ENCODE measurements at regions not wholly inside any gene's neighbourhood (a gene's known extent, or its start where the extent isn't known, plus 50 kb on each side); places are given as distances from the start of the nearest gene placed in this dataset.
"Not testable (repeated sequence)": the region's sequence is repeated elsewhere in the genome, so short reads cannot be mapped to it uniquely, and the experiment has no call there.

DNA sequence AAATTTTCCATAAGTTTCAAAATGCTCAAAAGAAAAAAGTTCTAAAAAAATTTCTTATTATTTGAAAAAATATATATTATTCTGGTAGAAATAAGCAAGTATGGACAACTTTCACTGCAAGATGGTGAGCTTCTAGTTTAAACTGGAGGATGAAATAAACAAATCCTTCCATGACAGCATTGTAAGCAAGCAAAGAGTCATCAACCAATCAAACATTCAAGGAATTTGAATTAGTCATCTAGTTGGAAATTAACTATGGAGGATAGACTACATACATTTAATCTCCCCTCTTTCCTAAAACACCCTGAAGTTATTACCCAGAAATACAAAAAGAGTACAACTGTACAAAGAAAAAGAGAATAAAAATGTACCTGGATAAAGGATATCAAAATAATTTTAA, 51.0 kb upstream of the IRX5 start:
- DNase-seq (ENCODE audit: low spot score): no peak

DNA sequence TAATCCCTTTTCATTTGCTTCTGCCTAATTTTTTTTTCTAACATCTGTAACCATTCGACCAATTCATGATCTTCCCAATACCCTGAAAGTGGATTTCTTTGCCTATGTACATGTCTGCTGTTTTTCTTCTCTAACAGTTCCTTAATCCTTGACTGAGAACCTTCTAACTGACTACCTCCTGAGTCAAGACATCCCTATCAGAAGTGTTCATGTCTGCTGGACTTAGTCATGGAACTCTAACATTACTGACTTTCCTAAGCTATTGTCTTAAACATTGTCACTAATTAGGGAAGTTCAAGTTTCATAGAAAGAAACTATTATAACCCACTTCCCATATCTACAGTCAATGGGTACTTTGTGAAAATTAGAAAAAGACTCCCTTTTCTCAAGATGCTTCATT, 52.4 kb upstream of the IRX5 start:
- DNase-seq (ENCODE audit: low spot score): no peak

DNA sequence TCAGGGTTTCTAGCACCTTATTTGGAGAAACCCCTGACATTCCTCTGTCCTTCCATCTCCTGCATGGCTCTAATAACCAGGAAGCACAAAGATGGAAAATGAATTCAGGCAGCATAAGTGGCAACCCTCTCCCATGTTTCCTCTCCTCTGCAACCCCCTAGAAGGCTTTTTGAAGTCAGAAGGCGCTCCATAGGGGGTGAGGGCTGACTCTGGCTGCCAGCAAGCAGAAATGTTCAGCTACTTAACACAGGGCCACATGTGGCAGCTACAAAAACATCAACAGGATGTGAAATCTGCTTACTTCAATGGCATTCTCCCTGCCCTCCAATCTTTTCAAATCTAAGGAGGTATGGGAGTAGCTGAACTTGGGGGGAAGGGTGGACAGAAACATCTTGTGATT, 55.2 kb upstream of the IRX5 start:
- no peak for DNase-seq (ENCODE audit: low spot score)

DNA sequence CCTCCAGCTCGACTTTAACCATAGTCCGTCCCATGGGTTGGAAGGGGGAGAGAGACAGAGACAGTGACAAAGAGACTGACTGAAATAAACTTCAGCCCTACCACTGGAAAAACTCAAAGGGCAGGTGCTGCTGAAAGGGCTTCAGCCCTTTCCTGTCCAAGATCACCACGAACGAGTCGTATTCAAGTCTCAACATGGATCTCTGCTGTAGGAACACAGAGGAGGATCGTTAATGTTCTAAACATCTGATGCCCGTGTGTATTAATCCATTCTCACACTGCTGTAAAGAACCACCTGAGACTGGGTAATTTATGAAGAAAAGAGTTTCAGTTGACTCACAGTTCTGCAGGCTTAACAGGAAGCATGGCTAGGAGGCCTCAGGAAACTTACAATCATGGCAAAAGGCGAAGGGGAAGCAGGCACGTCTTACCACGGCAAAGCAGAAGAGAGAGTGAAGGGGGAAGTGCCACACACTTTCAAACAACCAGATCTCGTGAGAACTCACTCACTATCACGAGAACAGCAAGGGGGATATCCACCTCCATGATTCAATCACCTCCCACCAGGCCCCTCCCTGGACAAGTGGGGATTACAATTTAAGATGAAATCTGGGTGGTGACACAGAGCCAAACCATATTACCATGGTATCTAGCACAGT, 56.8 kb upstream of the IRX5 start:
- DNase-seq (ENCODE audit: low spot score): not testable (repeated sequence)

DNA sequence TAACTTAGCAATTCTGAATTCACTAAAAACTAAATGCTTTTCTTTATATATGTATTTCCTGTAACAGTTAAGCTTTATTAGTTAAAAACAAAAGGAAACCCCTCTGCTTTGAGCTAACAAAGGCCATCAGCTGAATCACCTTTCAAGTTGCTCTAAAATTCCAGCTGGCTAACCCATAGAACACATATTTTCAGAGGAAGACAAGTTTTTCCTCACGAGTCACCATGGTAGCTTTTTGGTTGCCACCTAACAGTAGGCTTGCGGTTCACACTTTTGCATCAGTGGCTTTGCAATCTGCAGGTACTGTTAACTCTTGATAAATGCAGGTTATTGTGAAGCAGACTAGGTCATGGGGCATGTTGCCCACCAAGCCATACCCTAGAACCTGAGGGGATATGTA, 57.6 kb upstream of the IRX5 start:
- no peak for DNase-seq (ENCODE audit: low spot score)

DNA sequence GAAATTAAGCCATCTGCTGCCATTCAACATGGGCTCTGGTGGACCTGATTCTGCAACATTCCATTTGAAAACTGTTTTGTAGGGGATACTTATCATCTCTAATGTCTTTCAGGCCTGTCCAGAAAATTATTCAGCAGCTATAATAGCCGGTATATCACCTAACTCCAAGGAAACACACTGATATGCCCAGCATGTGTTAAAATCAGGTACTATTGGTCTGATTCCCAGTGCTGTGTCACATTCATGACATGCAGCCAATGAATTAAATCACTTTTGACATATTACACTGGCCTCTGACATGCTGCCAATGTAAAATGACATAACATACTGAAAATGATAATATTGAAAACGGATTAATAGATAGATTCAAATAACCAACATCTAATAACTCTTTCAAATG, 60.5 kb upstream of the IRX5 start:
- DNase-seq (ENCODE audit: low spot score): no peak

DNA sequence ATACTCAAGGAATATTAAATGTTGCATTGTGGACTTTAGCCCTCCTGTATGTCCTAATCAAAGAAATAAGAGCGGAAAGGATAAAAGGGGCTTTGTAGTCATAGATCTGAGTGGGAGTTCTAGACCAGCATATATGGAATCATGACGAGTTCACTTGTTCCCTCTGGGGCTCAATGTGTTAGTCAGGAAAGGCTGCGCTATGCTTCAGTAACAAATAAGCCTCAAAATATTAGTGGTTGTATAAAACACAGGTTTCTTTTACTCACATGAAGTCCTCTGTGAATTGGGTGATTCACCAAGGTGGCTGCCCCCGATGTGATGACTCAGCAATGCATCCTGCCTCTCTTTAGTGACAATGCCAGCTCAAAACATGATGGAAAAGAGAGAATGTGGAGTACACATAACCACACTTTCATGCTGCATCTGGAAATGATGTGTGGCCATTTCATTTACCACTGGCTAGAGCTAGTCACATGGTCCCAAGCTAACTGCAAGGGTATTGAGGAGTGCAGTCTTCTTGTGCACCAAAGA, 63.3 kb upstream of the IRX5 start:
- no peak for DNase-seq (ENCODE audit: low spot score)

DNA sequence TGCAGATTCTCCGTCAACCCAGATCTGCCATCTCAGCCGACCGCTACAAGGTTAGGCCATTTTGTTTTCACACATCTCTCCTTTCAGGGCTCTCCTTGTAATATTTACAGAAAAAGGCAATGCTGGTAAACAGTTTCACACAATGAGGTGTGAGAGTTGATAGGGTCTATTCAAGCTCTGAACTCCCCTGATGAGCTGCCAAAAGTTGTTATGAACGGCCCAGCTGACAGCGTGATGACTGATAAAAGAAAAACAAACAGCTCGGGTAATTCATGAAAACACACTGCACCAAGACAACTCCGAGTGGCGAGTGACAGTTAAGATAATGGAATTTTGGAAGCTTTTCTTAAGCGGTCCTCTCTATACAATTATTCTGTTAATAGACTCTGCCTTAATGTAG, 68.1 kb upstream of the IRX5 start:
- no peak for DNase-seq (ENCODE audit: low spot score)

DNA sequence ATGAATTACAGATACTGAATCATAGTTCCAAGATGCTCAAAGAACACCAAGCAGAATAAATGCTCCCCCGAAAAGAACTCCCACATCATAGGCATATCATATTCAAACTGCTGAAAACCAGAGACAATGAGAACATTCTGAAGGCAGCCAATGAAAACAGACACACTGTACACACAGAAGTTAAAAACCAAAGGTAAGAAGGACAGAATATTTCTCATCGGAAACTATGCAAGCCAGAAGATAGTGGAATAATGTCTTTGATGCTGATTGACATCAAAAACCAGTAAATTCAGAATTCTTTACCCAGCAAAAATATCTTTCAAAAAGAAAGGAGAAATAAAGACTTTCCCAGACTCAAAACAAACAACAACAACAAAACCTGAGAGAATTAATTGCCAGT, 73.8 kb upstream of the IRX5 start:
- DNase-seq (ENCODE audit: low spot score): no peak

DNA sequence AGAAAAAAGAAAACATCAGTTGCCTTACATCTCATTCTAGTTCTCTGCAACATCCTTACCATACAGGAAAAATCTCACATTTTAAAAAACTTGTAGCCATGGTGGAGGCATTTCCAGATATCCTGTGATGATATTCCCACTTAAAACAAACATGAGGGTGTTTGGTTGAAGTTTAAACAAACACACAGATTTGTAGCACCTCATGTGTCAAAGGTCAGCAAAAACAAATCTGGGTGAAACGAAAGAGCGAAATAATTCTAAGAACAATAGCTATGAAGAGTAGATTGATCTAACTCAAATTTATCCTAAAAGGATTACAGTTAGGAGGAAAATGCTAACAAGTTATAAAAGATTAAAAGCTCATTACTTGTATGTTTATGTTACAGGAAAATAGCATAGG, 83.1 kb upstream of the IRX5 start:
- no peak for DNase-seq (ENCODE audit: low spot score)

DNA sequence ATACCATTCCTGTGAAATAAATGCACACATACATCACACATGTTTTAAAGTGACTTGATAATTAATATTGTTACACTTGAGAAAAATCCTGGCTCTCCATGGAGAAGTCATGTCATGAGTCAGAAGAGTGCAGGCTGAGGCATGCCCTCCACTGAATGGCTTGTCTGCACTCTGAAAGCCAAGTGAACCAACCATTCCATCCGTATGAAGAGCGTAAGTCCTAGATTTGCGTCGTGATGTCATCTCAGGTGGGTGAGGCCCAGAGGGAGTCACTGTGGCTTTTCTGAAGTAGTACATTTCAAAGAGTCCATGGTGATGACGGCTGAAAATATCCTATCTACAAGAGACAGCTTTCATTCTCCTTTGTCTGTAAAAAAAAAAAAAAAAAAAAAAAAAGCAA, 83.5 kb upstream of the IRX5 start:
- DNase-seq (ENCODE audit: low spot score): no peak

DNA sequence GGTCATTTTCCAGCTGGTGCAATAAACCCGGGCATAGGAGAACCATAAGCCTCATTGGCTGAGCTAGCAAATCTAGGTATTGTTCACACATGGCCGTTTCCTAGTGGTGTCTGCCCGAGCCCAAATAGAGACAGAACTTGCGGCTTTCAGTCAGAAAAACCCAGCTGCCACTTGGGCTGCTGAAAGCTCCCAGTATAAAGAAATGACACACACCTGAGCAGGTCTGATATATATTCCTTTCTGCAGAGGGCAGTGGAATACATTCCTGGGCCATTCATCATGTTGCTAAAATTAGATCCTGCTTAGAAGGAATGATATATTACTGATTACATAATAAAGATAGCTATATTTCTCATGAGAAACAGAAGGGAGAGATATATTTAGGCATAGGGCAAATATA, 83.9 kb upstream of the IRX5 start:
- no peak for DNase-seq (ENCODE audit: low spot score)

DNA sequence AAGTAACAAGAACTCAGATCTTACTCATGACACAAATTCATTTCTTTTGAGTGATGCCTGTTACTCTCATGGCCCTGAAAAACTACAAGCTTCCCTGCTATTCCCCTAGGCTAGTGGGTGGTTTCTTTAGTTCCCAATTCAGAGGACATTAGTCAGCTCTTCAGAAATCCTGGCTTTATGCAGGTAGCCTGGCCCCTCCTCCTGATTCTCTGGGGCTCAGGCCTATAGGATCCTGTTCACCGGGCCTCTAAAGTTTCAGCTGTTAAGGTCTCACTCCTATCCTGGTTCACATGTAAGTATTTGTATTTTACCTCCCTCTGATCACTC, 87.3 kb upstream of the IRX5 start:
- no peak for DNase-seq (ENCODE audit: low spot score)

DNA sequence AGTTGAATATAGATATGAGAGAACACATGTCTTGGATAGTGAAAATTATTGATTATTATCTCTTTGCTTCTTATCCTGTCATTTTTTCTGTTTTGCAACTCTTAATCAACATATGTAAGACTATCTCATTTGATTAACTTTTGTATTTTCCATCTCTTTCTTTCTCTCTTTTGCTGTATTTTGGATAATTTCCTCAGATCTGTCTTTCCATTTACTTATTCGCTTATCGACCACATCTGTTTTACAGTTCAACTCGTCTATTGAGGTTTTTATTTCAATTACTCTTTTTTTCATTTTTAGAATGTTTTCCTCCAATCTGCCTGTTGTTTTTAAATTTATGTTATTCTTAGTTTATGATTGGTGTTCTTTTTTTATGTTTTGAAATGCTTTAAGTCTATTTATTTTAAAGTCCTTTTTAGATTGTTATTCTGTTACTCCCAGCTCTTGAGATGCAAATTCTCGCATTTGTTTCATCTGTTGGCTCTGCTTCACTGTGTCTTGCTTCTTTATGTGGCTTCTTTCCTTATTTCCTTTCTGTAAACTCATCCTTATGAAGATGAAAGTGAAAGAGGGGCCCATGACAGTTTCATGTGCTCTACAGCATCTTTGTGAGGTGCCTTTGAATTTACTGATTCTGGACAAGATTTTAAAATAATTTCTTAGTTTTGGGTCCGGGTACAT, 87.8 kb upstream of the IRX5 start:
- DNase-seq (ENCODE audit: low spot score): no peak

DNA sequence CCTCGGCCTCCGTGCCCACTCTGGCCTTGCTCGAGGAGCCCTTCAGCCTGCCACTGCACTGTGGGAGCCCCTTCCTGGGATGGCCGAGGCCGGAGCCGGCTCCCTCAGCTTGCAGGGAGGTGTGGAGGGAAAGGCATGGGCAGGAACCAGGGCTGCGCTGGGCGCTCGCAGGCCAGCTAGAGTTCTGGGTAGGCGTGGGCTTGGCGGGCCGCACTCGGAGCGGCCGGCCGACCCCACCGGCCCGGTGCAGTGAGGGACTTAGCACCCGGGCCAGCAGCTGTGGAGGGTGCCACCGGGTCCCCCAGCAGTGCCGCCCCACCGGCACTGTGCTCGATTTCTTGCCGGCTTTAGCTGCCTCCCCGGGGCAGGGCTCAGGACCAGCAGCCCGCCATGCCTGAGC, 101.0 kb upstream of the IRX5 start:
- DNase-seq (ENCODE audit: low spot score): no peak

DNA sequence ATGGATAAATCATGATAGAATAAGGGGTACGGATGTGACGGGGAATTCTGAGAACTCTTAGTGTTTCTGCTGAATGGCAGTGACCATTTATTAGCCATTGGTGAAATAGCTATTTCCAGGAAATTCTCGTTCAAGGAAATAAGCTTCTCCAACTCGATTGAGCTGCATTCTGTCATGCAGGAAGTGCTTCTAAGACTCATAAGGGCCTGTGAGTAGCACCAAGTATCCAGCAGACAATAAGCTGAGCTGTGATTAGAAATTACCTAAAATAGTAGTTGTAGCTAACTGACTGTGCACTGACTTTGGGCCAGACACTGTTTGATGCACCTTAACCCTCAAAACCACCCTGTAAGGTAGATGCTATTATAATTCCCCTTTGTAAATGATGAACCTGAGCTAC, 107.8 kb upstream of the IRX5 start:
- no peak for DNase-seq (ENCODE audit: low spot score)

DNA sequence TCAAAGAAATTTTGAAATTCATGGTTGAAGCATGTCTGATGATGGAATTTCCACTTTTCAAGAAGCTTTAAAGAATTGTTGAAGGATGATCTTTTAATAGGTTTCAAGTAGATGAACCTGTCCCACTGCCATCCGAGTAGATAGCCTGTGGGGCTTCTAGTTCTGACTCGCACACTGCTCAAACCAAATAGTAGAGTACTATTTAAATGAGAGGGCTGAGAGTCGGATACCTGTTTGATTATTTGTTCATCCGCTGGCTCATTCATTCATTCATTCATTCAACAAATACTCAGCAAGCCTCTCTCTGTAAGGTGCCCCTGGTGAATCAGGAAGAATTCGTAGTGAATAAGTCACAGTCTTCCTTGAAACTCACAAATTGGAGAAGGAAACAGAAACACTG, 108.2 kb upstream of the IRX5 start:
- no peak for DNase-seq (ENCODE audit: low spot score)

DNA sequence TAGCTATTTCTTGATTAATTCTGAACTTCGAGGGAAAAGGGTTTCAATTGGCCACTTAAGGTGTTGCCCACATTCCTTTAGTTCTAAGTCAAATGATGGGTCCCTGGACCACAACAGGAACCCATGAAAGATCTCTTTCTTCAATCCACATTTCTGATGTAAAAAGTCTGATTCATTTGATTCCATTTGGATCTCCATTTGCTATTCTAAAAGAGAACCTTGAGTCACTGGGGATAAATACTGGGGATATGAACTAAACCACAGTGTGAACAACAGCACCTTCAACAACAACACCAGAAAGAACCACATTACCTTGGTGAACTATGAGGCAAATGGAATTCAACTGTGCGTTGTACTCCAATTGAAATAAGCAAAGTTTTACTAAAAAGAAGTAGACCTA, 108.9 kb upstream of the IRX5 start:
- no peak for DNase-seq (ENCODE audit: low spot score)

DNA sequence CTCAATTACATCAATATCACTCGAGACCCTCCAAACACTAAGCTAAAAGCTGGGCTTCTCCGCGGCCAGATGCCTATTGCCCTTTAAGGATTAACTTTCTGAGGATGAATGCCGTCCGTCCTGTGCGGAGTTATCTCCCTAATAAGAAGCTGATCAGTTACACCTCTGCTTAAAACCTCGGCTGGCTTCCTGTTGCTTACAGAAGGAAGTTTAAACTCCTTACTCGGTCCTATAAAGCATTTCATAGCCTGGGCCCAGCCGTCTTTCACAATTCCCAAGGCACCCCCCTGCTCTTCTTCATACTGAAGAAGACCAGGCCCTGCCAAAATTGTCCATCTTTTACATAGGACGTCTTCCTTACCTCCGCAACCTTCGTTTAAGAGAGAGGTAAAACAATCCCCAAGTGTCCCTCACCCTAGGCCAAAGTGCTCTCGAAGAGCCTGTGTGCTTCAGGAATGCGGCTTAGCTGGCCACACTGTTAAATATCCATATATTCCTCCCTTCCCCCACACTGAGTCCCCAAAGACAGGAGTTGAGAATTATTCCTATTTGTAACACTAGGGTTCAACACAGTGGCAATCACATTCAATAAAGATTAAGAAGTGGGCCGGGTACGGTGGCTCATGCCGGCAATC, 112.6 kb upstream of the IRX5 start:
- no peak for DNase-seq (ENCODE audit: low spot score)

DNA sequence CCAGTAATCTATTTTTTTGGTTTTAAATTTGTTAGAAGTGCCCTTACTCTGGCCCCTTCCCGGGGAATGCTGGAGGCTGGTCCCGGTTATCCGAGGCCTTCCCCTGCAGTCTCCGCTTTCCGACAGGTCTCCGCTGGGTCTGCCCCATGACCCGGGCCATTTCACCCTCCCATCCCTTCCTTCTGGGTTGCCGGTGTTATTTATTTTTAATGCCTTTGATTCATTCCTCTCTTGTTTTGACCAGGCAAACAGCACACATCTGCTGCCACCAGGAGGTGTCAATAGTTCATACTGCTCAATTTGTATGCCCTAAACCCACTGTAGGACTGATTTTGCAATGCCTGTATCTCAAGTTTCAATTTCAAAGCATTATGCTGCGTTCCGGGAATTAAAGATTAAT, 113.2 kb upstream of the IRX5 start:
- no peak for DNase-seq (ENCODE audit: low spot score)

DNA sequence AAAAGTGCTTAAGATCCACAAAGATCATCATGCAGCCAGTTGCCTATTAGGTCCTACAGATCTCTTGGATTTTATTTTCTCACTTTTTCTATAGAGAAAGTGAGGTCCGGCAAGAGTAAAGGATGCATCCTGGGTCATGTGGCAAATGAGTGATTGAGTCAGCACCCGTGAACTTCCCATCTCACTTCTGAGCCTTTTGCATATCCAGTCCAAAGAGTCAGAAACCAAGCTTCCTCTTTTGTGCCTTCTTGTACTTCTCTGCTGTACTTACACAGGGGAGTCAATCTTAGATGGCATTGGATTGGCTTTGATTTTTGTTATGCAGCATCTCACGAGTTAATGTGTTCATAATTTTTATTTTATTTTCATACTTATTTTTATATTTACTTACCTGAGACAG, 114.2 kb upstream of the IRX5 start:
- DNase-seq (ENCODE audit: low spot score): no peak

DNA sequence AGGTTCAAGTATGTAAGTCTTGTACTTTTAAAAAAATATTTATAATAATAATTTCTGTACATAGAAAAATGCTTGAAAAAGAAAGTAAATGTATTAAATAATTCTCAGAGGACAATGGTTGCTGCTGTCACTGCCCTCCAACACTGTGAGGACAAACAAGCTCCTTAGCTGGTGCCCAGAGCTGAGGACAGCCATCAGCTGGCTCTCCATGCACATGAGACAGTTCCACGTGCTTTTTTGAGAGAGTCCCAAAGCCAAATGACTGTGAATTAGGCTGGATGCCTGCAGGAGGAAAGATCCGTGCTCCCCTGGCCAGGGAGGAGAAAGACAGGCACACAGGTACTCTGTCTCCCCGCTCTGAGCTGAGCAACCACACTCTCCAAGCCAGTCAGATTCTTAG, 115.5 kb upstream of the IRX5 start:
- no peak for DNase-seq (ENCODE audit: low spot score)

DNA sequence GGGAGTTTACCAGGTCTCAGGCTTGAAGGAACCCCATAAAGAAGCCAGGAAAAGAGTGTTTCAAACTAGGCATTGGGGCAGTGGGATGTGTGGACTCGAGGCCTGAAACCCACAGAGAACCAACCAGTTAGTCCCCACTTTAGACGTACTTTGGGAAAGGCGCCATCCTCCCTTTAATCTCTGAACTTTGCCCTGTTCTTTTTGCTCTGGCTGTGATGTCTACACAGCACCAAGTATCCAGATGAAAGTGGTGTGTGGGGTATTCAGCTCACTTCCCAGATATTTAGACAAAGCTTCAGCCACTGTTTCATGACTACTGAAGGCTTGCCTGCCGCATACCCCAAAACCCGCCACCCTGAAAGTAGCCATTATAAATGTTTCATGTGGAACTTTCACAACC, 116.9 kb upstream of the IRX5 start:
- no peak for DNase-seq (ENCODE audit: low spot score)

DNA sequence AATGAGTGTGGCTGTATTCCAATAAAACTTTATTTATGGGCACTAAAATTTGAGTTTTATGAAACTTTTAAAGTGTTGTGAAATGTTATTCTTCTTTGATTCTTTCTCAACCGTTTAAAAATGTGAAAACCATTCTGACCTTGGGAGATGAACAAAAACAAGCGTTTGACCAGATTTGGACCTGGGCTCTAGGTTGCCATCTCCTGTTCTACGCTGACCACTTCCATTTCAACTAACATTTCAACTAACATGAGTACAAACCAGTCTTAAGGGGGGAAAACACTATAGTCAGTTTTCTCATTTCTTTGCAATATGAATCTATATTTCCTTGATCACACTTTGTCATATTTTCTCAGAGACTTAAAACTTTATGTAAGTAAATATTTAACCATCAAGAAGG, 118.4 kb upstream of the IRX5 start:
- DNase-seq (ENCODE audit: low spot score): no peak

All from globus pallidus (tissue), 1 donor.